ENCODE measurements at regions not wholly inside any gene's neighbourhood (a gene's known extent, or its start where the extent isn't known, plus 50 kb on each side); places are given as distances from the start of the nearest gene placed in this dataset.
"Not testable (repeated sequence)": the region's sequence is repeated elsewhere in the genome, so short reads cannot be mapped to it uniquely, and the experiment has no call there.

- no peak for DNase-seq (ENCODE audit: low spot score)
Observed at GRCh38 chr3:157626817-157627216, 123.6 kb upstream of the VEPH1 start.

DNA sequence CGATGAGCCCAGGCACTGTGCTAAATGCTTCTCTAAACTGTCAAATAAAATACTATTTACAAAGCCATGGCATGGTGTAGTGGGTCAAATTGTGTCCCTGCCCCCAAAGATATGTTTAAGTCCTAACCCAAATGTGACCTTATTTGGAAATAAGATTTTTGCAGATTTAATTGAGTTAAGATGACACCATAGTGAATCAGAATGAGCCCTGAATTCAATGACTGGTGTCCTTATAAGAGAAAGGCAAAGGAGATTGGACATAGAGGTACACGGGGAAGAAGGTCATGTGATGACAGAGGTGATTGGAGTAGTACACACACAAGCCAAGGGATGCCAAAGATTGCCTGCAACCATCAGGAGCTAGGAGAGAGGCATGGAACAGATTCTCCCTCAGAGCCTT, 121.6 kb upstream of the VEPH1 start:
- no peak for DNase-seq (ENCODE audit: low spot score)

GRCh38 chr3:157618886-157619285, 115.7 kb upstream of the VEPH1 start:
- no peak for DNase-seq (ENCODE audit: low spot score)

- peak; percentile 45 for DNase-seq (ENCODE audit: low spot score)
Observed at GRCh38 chr3:157618075-157618760, 115.0 kb upstream of the VEPH1 start.

- DNase-seq (ENCODE audit: low spot score) = no peak
Observed at GRCh38 chr3:157614896-157615295, 111.7 kb upstream of the VEPH1 start.

DNA sequence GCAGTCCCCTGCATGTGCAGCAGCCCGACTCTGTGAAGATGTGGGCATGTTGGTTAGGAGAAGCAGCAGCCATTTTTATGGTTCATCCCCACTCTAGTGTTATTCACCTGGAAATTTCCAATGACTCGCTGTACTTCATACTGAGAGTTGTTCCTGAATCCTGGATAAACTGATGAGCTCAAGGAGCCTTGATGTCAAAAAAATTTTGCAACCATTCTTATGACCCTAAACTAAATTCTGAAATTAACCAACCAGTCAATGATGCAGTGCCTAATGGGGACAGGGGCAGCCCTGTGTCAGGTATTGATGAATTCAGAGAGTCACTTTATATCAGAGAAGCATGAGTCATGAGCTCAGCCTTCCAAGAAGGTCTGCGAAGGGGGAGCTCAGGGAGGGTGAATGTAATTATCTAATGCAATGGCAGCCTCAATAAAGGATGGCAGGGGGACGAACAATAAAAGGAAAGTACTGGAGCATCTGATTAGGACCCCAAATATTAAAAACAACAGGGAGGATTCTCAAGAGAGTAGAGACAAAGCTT, 108.4 kb upstream of the VEPH1 start:
- DNase-seq (ENCODE audit: low spot score) = no peak

GRCh38 chr3:157610876-157611535, 107.8 kb upstream of the VEPH1 start:
- no peak for DNase-seq (ENCODE audit: low spot score)

- no peak for DNase-seq (ENCODE audit: low spot score)
Observed at GRCh38 chr3:157607826-157608405, 104.7 kb upstream of the VEPH1 start.

DNA sequence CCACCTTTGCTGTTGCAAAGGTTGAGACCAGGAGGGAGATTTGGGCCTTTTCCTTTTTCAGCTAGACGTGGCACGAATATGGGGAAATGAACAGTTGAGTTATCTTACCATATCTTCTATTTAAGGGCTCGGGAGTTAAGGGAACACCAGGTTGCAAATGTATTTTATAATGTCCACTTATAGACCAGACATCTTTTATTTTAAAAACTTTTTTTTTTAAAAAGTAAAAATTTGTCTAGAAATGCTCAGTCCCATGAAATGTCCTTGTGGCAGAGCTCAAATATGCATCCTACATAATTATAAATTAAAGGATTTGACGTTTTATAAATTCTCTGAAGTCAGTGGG, 103.6 kb upstream of the VEPH1 start:
- no peak for DNase-seq (ENCODE audit: low spot score)

GRCh38 chr3:157606011-157606851, 103.0 kb upstream of the VEPH1 start:
- DNase-seq (ENCODE audit: low spot score) = peak; percentile 69

- no peak for DNase-seq (ENCODE audit: low spot score)
Observed at GRCh38 chr3:157605356-157605755, 102.1 kb upstream of the VEPH1 start.

GRCh38 chr3:157602424-157602823, 99.2 kb upstream of the VEPH1 start:
- DNase-seq (ENCODE audit: low spot score) = no peak

GRCh38 chr3:157595259-157595658, 92.0 kb upstream of the VEPH1 start:
- no peak for DNase-seq (ENCODE audit: low spot score)

DNA sequence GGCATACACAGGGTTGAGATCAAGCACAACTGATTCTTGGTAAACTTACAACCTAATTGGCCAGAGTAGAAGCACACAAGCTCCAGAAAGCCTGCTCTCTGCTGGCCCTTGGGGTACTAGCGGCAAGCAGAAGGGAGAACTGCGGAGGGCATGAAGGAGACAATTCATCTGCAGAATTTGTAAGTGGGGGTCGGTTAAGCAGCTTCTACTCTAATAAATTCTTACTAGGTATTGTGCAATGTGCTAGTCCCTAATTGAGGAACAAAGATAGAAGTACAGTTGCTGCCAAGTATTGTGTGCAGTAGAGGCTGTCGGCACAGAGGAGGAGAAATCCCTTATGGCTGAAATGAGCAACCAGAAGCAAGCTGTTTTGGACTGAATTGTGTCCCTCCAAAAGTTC, 91.2 kb upstream of the VEPH1 start:
- DNase-seq (ENCODE audit: low spot score) = no peak

DNA sequence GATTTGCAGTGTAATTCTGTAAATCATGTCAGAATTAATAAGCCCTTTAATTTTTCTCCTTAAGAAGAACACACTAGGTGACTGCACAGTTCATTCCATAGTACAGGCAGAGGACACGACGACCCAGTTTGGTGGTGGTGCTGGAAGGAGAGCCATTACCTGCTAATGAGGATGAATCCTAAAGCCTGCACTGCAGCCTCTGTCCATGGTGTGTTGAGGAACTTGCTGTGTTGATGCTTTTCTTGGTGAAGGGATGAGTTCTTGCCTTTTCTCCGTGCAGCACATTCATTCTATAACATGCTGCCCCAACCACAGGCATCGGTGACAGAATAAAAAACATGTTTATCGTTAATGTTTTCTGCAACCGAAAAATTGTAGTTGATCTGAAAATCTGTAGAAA, 89.6 kb upstream of the VEPH1 start:
- no peak for DNase-seq (ENCODE audit: low spot score)

DNA sequence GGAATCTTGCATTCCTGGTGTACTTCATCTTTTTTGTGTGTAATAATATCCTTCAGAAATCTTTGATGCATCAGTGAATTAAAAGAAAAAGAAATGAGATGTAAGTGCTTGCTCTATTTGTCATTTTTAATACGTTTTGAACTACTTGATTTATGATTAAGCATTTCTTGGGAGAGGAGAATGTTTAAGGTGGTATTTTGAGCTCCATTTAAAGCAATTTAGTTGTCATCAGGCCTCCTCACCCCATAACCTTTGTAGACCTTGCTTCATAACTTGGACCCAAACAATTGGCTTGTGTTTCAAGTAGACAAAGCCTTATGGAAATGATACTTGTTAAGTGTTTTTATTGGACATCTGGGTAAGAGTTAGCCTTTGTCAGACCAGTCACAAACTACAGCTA, 87.1 kb upstream of the VEPH1 start:
- DNase-seq (ENCODE audit: low spot score) = no peak

DNA sequence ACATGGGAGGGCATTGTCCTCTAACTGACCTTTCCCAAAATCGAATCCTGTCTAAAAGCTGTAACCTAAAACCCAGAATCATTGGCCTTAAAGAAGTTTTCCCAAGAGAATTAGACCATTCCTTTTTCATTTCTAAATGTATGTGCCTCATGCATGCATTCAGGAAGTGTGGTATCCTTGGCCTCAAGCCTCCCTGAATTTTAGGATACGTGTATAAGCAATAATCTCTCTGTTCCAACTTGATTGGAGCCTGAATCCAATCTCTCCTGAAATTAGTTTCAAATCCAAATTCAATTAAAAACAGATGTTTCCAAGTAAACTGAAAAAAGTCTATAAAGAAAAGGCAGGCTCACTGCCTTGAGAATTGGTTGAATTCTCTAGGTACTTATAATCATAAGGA, 86.0 kb upstream of the VEPH1 start:
- DNase-seq (ENCODE audit: low spot score) = no peak

GRCh38 chr3:157588386-157589060, 85.3 kb upstream of the VEPH1 start:
- no peak for DNase-seq (ENCODE audit: low spot score)

DNA sequence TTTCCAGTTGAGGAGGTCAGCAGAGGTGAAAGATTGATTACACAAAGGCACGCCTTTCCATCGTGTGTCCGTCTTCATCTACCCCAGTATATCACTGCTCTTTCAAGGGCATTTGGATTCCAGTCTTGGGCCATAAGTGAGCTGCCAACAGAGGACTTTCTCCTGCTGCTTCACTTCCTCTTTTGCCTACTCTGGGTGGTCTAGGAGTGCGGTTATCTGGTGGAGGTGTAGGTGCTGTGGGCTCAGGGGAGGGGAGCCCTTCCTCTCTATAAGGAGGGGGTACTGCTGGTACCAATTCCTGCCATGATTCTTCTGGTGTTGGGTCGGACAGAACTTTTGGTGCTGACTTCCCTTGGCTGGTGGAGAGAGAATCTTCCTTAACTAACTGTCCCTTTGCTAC, 83.1 kb upstream of the VEPH1 start:
- DNase-seq (ENCODE audit: low spot score) = no peak

DNA sequence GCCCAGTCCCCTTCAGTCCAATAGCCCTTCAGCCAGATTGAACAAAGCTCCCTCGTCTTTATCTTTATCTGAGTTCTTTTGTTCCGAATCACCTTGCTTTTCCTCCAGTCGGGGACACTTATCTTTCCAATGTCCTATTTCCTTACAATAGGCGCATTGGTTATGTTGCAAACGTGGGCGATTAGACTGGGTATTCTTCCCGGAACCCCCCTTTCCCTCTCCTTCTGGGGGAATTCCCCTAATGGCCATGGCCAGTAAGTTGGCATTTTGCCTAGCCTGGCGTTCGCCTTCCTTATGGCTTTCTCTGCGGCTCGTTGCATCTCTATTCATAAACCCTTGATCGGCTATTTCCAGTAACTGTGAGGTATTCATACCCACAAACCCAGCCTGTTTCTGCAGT, 82.2 kb upstream of the VEPH1 start:
- DNase-seq (ENCODE audit: low spot score) = no peak

DNA sequence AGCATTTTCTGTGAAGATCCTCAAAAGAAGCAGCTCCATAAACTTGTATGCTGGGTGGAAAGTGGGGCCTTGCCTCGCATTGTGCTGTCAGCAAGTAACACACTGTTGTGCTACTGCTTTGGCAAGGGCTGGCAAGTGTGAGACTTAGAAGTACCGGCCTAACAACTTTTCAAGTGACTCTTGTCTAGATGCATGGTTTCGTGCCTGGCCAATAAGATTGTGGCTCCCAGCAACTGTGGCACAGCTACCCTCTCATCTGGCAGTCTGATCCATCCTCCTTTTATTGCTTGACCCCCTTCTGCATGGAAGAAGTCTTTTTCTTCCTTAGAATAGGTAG, 79.4 kb upstream of the VEPH1 start:
- no peak for DNase-seq (ENCODE audit: low spot score)

GRCh38 chr3:157581956-157582636, 78.9 kb upstream of the VEPH1 start:
- not testable (repeated sequence) for DNase-seq (ENCODE audit: low spot score)

Data from activated CD4-positive, alpha-beta T cell treated with anti-CD3 and anti-CD28 coated beads, Interleukin-2, Interleukin-4, amounts not matched to agents 100 ng/mL and 50 ng/mL, durations not matched to agents 16 hours and 8 hours (primary cell).